Caco-2 (cell line): ENCODE measurements at regions not wholly inside any gene's neighbourhood (a gene's known extent, or its start where the extent isn't known, plus 50 kb on each side); places are given as distances from the start of the nearest gene placed in this dataset.

ENCODE experiments used
- BruUV-seq: library from RNA; stranded (reverse); fragments of 400-500 nt; replicated peaks from 2 replicates; lab custom pipeline; 2021; lab: Mats Ljungman, UMichigan
- CTCF ChIA-PET: fragments of 300-600 bp; sonication (Branson Sonifier 250); formaldehyde crosslinking; loops from one replicate; lab custom pipeline; 2022; ENCODE audit warnings: antibody characterized with exemption; lab: Charles Lee
- POLR2A ChIA-PET: fragments of 300-600 bp; sonication (Branson Sonifier 250); formaldehyde crosslinking; loops from one replicate; lab custom pipeline; 2022; ENCODE audit warnings: antibody characterized with exemption; lab: Charles Lee
- DNase-seq, 2 experiments: peaks; one replicate each; pipeline versions ENCODE4 v3.0.0 to v3.0.0-alpha.2; 2020 to 2022
- H3K27me3 ChIP-seq: replicated peaks from 2 replicates; pipeline ENCODE4 v1.6.0; 2011; ENCODE audit warnings: low read length; ENCODE audit not compliant: control insufficient read depth, insufficient read depth
- H3K36me3 ChIP-seq: 2 replicates; pipeline ENCODE4 v1.5.1; 2011; ENCODE audit warnings: low read length; ENCODE audit not compliant: control insufficient read depth, insufficient read depth
- H3K4me1 ChIP-seq: fragments of 250-450 bp; sonication (Bioruptor Pico); 2 replicates; pipeline ENCODE4 v1.5.1; 2020; ENCODE audit warnings: mild to moderate bottlenecking
- H3K4me3 ChIP-seq: 2 replicates; pipeline ENCODE4 v1.5.1; 2011; ENCODE audit warnings: low read depth, mild to moderate bottlenecking, control low read depth, low read length
- H3K9me3 ChIP-seq: fragments of 250-450 bp; sonication (Bioruptor Pico); 2 replicates; pipeline ENCODE4 v1.5.1; 2020; ENCODE audit warnings: mild to moderate bottlenecking, moderate library complexity
- H3K27ac Mint-ChIP-seq: one replicate; pipeline ENCODE4 v1.8.0; 2022; ENCODE audit warnings: mixed read lengths; ENCODE audit not compliant: unreplicated experiment
- H3K27me3 Mint-ChIP-seq: one replicate; pipeline ENCODE4 v1.8.0; 2022; ENCODE audit warnings: mixed read lengths; ENCODE audit not compliant: insufficient read depth, unreplicated experiment
- H3K36me3 Mint-ChIP-seq: one replicate; pipeline ENCODE4 v1.8.0; 2022; ENCODE audit warnings: mild to moderate bottlenecking, mixed read lengths; ENCODE audit not compliant: insufficient read depth, unreplicated experiment
- H3K4me1 Mint-ChIP-seq: one replicate; pipeline ENCODE4 v1.8.0; 2022; ENCODE audit warnings: low read depth, mixed read lengths; ENCODE audit not compliant: unreplicated experiment
- H3K4me3 Mint-ChIP-seq: one replicate; pipeline ENCODE4 v1.8.0; 2022; ENCODE audit warnings: mild to moderate bottlenecking, moderate library complexity, mixed read lengths; ENCODE audit not compliant: unreplicated experiment
- H3K9me3 Mint-ChIP-seq: one replicate; pipeline ENCODE4 v1.8.0; 2022; ENCODE audit warnings: mixed read lengths; ENCODE audit not compliant: unreplicated experiment
- intact Hi-C: fragments of 100-400 bp; cut with micrococcal nuclease; formaldehyde crosslinking; loops from one replicate; pipeline ENCODE4 v1.10.0; 2022; ENCODE audit not compliant: unreplicated experiment
- TF ChIP-seq, protein P1 (sequence below), 2 experiments: fragments of 200-600 bp in 1 of 2; IDR thresholded peaks; 1 replicate in 1 of 2; 2 replicates in 1 of 2; pipeline versions ENCODE4 v1.5.1 to v1.8.0; 2011 to 2022; ENCODE audit warnings: antibody characterized with exemption in 1 of 2, control low read depth in 1 of 2, inconsistent platforms in 1 of 2, low read depth in 1 of 2, low read length in 1 of 2, mild to moderate bottlenecking in 1 of 2, moderate library complexity in 1 of 2; ENCODE audit not compliant: insufficient read depth in 1 of 2, severe bottlenecking in 1 of 2, unreplicated experiment in 1 of 2

DNA sequence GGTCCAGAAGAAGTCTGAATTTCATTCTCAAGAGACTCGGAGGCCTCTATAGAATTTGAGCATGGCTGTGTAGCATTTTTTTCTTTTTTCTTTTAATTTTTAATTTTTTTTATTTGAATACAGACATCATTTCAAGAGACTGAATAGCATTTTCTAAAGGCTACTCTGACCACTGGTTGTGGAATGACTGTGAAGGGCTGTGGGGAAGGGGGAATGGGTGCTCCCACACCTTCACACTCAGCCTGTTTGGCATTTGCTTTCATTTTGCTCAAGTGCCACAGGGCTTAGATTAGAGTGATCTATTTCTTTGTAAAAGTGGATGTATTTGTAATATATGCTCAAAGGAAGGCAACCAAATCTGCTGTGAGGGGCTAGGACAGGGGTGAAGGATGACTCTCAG lies 142.0 kb upstream of the SPOPL start:
- no peaks in the 10 kb centered on the region for H3K4me1 Mint-ChIP-seq
- ChIA-PET CTCF (no interaction called here), POLR2A (no interaction called here)
- Histone ChIP-seq H3K4me3 (no peak overlapping the region), H3K9me3 (no peaks in the 10 kb centered on the region), H3K36me3 (no peaks in the 10 kb centered on the region), H3K4me1 (peaks cover 6% of the 10 kb centered on the region; the same call in 1 of the 2 replicates), H3K27me3 (no peaks in the 10 kb centered on the region)
- BruUV-seq: no TSS peak
- H3K9me3 Mint-ChIP-seq: peaks cover 9% of the 10 kb centered on the region
- DNase-seq: no peak
- H3K27ac Mint-ChIP-seq: no peak overlapping the region
- H3K27me3 Mint-ChIP-seq: no peaks in the 10 kb centered on the region
- H3K36me3 Mint-ChIP-seq: no peaks in the 10 kb centered on the region
- TF ChIP-seq, protein P1, sequence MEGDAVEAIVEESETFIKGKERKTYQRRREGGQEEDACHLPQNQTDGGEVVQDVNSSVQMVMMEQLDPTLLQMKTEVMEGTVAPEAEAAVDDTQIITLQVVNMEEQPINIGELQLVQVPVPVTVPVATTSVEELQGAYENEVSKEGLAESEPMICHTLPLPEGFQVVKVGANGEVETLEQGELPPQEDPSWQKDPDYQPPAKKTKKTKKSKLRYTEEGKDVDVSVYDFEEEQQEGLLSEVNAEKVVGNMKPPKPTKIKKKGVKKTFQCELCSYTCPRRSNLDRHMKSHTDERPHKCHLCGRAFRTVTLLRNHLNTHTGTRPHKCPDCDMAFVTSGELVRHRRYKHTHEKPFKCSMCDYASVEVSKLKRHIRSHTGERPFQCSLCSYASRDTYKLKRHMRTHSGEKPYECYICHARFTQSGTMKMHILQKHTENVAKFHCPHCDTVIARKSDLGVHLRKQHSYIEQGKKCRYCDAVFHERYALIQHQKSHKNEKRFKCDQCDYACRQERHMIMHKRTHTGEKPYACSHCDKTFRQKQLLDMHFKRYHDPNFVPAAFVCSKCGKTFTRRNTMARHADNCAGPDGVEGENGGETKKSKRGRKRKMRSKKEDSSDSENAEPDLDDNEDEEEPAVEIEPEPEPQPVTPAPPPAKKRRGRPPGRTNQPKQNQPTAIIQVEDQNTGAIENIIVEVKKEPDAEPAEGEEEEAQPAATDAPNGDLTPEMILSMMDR (IDR thresholded peaks at IDR 0.05; ENCODE audit: insufficient read depth in 1 of 2, low read depth in 1 of 2, low read length in 1 of 2, severe bottlenecking in 1 of 2, unreplicated experiment in 1 of 2): no peak
- no peak overlapping the region for H3K4me3 Mint-ChIP-seq
- intact Hi-C loops: loop anchor here (5.0 kb wide), 1 partner anchor 447 kb away; no protein-coding TSS in a partner anchor

DNA sequence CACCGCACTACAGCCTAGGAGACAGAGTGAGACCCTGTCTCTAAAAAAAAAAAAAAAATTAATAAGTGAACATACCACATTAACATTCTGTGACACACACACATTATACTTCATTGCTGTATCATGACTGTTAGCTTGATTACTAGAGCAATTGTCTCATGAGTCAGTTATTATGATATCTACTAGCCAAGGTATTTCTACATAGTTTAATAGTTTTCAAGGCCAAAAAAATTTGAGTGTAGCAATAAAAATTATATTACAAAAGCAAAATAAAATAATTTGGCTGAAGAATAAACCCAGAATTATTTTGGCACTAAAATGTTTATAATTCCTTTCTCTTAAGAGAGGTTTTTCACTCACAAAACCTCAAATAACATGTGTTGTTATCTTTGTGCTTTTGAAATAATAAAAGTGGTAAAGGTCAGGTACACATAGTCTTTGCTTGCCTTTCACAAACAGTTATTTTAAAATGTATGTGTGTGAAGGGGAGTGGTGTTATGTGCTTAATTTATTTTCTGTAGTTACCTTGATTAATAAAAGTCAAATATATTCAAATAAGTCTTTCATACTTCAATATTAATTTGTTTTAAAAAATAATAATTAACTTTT lies 136.9 kb upstream of the SPOPL start:
- Histone ChIP-seq H3K4me1 (peaks cover 6% of the 10 kb centered on the region; the same call in 1 of the 2 replicates), H3K27me3 (no peaks in the 10 kb centered on the region), H3K36me3 (no peaks in the 10 kb centered on the region), H3K4me3 (no peak overlapping the region), H3K9me3 (no peaks in the 10 kb centered on the region)
- Mint-ChIP-seq H3K4me3 (no peak overlapping the region), H3K27me3 (no peaks in the 10 kb centered on the region), H3K36me3 (no peaks in the 10 kb centered on the region), H3K4me1 (no peaks in the 10 kb centered on the region), H3K27ac (no peak overlapping the region), H3K9me3 (peaks cover 9% of the 10 kb centered on the region)
- intact Hi-C loops: no loop called here
- ChIA-PET POLR2A (no interaction called here), CTCF (no interaction called here)
- TF ChIP-seq, protein P1 (IDR thresholded peaks at IDR 0.05; ENCODE audit: insufficient read depth in 1 of 2, low read depth in 1 of 2, low read length in 1 of 2, severe bottlenecking in 1 of 2, unreplicated experiment in 1 of 2): no peak
- DNase-seq: no peak
- BruUV-seq: no TSS peak

DNA sequence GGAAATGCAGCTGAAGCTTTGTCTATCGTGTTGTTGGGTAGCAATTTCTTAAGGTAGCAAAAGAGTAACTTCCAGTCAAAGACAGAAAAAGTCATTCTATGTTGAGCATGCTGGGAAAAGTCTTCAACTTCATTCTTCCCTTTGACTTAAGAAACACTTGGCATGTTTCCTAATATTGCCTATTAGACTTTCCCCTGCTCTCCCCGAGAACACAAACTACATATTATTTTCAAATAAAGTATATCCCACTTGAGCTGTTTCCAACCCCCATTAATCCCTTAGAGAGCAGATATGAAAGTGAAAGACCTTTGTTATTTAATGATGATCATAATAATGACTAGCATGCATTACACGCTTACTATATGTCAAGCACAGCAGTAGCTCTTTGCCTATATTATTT lies 136.0 kb upstream of the SPOPL start:
- POLR2A ChIA-PET: no interaction called here
- no peaks in the 10 kb centered on the region for H3K27me3 Mint-ChIP-seq
- H3K27ac Mint-ChIP-seq: no peak overlapping the region
- Histone ChIP-seq H3K4me3 (no peak overlapping the region), H3K9me3 (no peaks in the 10 kb centered on the region), H3K36me3 (no peaks in the 10 kb centered on the region), H3K27me3 (no peaks in the 10 kb centered on the region), H3K4me1 (peaks cover 6% of the 10 kb centered on the region; the same call in 1 of the 2 replicates)
- BruUV-seq: no TSS peak
- intact Hi-C loops: no loop called here
- no peaks in the 10 kb centered on the region for H3K36me3 Mint-ChIP-seq
- TF ChIP-seq, protein P1 (IDR thresholded peaks at IDR 0.05; ENCODE audit: insufficient read depth in 1 of 2, low read depth in 1 of 2, low read length in 1 of 2, severe bottlenecking in 1 of 2, unreplicated experiment in 1 of 2): no peak
- H3K9me3 Mint-ChIP-seq: peaks cover 9% of the 10 kb centered on the region
- H3K4me1 Mint-ChIP-seq: no peaks in the 10 kb centered on the region
- CTCF ChIA-PET: no interaction called here
- no peak for DNase-seq
- H3K4me3 Mint-ChIP-seq: no peak overlapping the region
